HG03039 (cell line): ENCODE measurements at regions not wholly inside any gene's neighbourhood (a gene's known extent, or its start where the extent isn't known, plus 50 kb on each side); places are given as distances from the start of the nearest gene placed in this dataset.
"Not testable (repeated sequence)": the region's sequence is repeated elsewhere in the genome, so short reads cannot be mapped to it uniquely, and the experiment has no call there.

Experiments used
- ATAC-seq: cut with Tn5 transposase; IDR thresholded peaks from one replicate; pipeline ENCODE4 v1.9.1; 2021; ENCODE audit warnings: mild to moderate bottlenecking, moderate library complexity; ENCODE audit not compliant: unreplicated experiment

GRCh38 chr4:1531683-1532548, 125.7 kb upstream of the NKX1-1 start:
- ATAC-seq = no peak

- no peak for ATAC-seq
Observed at GRCh38 chr4:1530356-1530755, 124.1 kb upstream of the NKX1-1 start.

GRCh38 chr4:1524761-1525160, 118.5 kb upstream of the NKX1-1 start:
- ATAC-seq = no peak

- ATAC-seq = no peak
Observed at GRCh38 chr4:1523907-1524636, 117.8 kb upstream of the NKX1-1 start.

GRCh38 chr4:1523506-1523905, 117.3 kb upstream of the NKX1-1 start:
- no peak for ATAC-seq

GRCh38 chr4:1523033-1523432, 116.8 kb upstream of the NKX1-1 start:
- no peak for ATAC-seq

GRCh38 chr4:1522606-1523005, 116.4 kb upstream of the NKX1-1 start:
- ATAC-seq = no peak

- ATAC-seq = no peak
Observed at GRCh38 chr4:1521821-1522361, 115.6 kb upstream of the NKX1-1 start.

GRCh38 chr4:1520795-1521576, 114.7 kb upstream of the NKX1-1 start:
- ATAC-seq = not testable (repeated sequence)

- ATAC-seq = no peak
Observed at GRCh38 chr4:1519787-1520661, 113.8 kb upstream of the NKX1-1 start.

- ATAC-seq = no peak
Observed at GRCh38 chr4:1518997-1519700, 112.9 kb upstream of the NKX1-1 start.

GRCh38 chr4:1517592-1518411, 111.6 kb upstream of the NKX1-1 start:
- ATAC-seq = no peak

- ATAC-seq = no peak
Observed at GRCh38 chr4:1516881-1517480, 110.7 kb upstream of the NKX1-1 start.

- ATAC-seq = no peak
Observed at GRCh38 chr4:1516261-1516660, 110.0 kb upstream of the NKX1-1 start.

- no peak for ATAC-seq
Observed at GRCh38 chr4:1515763-1516162, 109.5 kb upstream of the NKX1-1 start.

GRCh38 chr4:1515156-1515555, 108.9 kb upstream of the NKX1-1 start:
- ATAC-seq = no peak

- no peak for ATAC-seq
Observed at GRCh38 chr4:1514612-1515011, 108.4 kb upstream of the NKX1-1 start.

- ATAC-seq = no peak
Observed at GRCh38 chr4:1513936-1514483, 107.8 kb upstream of the NKX1-1 start.
